ENCODE measurements at regions not wholly inside any gene's neighbourhood (a gene's known extent, or its start where the extent isn't known, plus 50 kb on each side); places are given as distances from the start of the nearest gene placed in this dataset.

GRCh38 chr6:37576336-37576737 lies 76.6 kb upstream of the CCDC167 start:
- TF ChIP-seq CTCF (IDR thresholded peaks at IDR 0.05): no peak
- no peak for TF ChIP-seq POLR2A (IDR thresholded peaks at IDR 0.05)
- TF ChIP-seq POLR2AphosphoS5 (IDR thresholded peaks at IDR 0.05): no peak
- no peak for TF ChIP-seq EP300 (IDR thresholded peaks at IDR 0.05; ENCODE audit: low read depth)
